Stimulated activated CD4-positive, alpha-beta T cell treated with anti-CD3 and anti-CD28 coated beads, Interleukin-4, amount 100 ng/mL, for 48 hours (primary cell): ENCODE measurements at regions not wholly inside any gene's neighbourhood (a gene's known extent, or its start where the extent isn't known, plus 50 kb on each side); places are given as distances from the start of the nearest gene placed in this dataset.
A peak's percentile ranks its signal among the peaks of the same experiment; 100 is the strongest.
"Not testable (repeated sequence)": the region's sequence is repeated elsewhere in the genome, so short reads cannot be mapped to it uniquely, and the experiment has no call there.

ENCODE experiments used
- DNase-seq, 2 donors: peaks; one replicate each; pipeline ENCODE4 v3.0.0-alpha.2; 2020; ENCODE audit warnings: low read depth in 2 of 2

- DNase-seq = no peak
These were observed 138.5 kb upstream of the S1PR3 start for GRCh38 chr9:88852794-88853193.

DNA sequence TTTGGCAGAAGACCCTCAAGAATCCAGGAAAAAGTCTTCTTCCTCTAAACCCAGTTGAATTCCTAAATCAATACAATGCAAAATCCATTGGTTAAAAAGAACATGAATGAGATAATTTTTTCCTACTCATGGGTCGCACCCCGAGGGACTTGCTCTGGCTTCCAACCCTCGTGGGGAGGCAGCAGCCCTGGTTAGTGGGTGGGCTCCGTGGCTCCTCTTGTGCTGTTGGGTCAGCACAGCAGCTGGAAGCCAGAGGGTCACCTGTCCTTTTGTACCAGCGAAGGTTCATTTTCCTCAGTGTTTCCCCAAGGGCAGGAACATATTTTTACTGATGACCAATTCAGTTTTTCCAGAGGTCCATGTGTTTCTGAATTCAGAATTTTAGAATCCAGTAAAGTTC lies 120.6 kb upstream of the S1PR3 start:
- DNase-seq = no peak

- no peak for DNase-seq
These were observed 119.6 kb upstream of the S1PR3 start for GRCh38 chr9:88871669-88872068.

DNA sequence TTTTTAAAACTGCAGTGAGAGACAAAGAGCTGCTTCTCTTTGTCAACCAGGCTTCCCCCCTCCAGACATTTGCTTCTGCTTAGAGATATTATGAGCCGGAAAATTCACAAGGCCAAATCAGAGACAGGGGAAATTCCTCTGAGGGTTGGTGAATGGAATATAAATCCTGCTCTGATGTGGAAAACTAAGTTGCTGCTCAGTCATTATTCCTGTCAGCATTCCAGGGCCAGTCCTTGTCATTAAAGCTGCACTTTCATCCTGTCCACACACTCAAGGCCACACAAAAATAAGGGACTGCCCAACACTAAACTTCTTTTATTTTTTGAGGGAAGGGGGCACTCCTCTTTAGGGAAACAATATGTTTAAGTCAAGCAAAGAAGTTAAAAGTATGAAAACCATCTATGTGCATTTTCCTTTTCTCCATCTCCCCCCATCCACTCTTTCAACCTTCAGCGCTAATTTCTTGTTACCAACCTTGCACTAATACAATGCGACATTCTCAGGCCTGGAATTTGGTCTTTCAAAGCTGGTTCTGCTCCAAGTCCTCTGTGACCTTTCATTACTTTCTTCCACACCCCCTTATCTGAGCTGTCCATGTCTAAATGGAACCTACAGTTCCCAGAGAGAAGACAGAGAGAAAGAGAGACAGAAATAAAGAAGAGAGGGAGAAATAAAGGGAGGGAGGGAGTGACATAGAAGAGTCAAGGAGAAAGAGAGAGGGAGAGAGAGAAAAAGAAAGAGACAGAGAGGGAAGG lies 118.9 kb upstream of the S1PR3 start:
- DNase-seq = no peak

GRCh38 chr9:88873635-88874034 lies 117.6 kb upstream of the S1PR3 start:
- DNase-seq = no peak

GRCh38 chr9:88874391-88874790 lies 116.9 kb upstream of the S1PR3 start:
- DNase-seq = no peak

GRCh38 chr9:88875400-88876120 lies 115.7 kb upstream of the S1PR3 start:
- no peak for DNase-seq

- no peak for DNase-seq
These were observed 111.1 kb upstream of the S1PR3 start for GRCh38 chr9:88880199-88880598.

GRCh38 chr9:88884291-88884690 lies 107.0 kb upstream of the S1PR3 start:
- not testable (repeated sequence) for DNase-seq

- DNase-seq = not testable (repeated sequence)
These were observed 104.5 kb upstream of the S1PR3 start for GRCh38 chr9:88886762-88887161.

- DNase-seq = no peak
These were observed 101.9 kb upstream of the S1PR3 start for GRCh38 chr9:88889386-88889785.

- no peak for DNase-seq
These were observed 100.7 kb upstream of the S1PR3 start for GRCh38 chr9:88890546-88890945.

DNA sequence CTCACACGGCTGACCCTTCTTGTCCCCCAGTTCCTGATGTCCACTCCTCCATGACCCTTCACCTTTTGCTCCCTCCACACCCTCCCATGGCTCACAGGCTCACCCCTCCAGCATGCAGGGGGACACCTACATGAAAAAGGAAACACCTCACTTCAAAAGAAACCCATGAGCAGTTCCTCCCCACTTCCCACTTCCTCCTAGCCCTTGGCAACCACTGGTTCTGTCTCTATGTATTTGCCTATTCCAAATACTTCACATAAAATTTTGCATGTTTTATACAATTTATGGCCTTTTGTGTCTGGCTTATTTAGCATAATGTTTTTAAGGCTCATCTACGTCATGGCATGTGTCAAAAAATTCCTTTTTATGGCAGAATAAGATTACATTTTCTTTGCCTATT lies 100.2 kb upstream of the S1PR3 start:
- no peak for DNase-seq

DNA sequence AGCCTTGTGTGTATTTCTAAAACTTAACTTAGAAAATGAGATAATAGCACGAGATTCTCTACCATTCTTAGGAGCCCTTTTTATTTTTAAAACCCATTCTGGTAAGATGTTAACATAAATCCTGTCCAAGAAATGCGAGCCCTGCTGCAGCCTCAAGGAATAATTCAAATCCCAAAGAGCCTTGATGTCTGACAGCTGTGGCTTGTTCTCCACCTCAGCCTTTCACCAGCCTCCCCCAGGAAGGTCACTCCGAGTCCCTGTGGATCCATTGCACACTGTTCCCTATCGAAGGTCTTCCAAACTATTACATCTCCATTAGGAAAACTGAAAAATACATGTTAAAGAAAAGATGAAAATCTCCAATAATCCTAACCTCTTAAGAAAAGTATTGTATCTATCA lies 98.5 kb upstream of the S1PR3 start:
- DNase-seq = no peak

DNA sequence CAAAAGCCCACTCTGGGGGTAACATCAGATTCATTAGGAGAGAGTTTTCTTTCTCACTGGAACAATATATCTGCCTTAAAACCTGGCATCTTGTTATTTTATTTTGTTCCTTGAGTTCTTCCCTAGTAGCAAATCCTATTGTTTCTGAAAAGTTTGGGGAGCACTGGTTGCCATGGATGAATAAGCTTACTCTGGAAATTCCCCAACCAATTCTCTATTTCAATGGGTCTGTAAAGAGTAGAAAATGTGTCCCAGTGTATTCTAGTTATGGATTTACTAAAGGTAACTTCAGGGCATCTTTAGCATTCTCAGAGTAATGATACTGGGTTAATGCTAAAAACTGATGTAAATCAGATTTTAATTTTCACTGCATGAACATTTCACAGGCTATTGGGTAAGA lies 94.2 kb upstream of the S1PR3 start:
- DNase-seq = no peak

GRCh38 chr9:88898039-88898720 lies 93.1 kb upstream of the S1PR3 start:
- DNase-seq = no peak

DNA sequence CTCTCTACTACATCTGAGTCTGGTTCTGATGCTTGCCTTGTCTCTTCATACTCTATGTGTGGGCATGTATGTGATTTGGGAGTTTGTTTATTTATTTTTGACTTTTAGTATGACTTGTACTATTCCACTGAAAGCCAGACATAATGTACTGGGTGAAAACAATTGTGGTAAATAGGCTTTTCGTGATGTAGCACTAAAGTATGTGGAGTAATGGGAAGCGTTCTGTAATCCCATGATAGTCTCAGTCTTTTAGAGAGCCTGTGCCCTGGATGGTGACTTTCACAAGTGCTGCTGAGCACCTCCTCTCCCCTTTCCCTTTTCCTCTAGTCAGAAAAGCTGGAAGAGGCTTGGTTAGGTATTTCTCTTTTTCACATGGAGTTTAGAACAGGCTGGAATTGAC lies 85.8 kb upstream of the S1PR3 start:
- no peak for DNase-seq

DNA sequence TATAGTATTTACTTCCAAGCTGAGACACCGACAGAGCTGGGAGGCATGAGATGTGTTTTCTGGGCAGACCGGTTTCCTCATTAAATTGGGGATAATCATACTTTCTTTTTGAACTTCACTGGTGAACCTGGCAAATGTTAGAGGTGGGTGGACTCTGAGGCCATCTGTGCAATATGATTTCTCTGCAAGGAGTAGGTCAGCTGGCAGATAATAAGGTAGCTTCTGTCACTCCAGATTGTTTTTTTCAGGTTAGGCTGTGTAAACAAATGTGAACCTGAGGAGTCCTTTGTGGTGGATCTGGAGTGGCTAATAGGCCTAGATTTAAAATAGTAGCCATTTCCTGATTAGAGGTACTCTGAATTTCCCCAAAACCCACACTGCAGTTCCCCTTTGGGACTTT lies 75.4 kb upstream of the S1PR3 start:
- DNase-seq = no peak

DNA sequence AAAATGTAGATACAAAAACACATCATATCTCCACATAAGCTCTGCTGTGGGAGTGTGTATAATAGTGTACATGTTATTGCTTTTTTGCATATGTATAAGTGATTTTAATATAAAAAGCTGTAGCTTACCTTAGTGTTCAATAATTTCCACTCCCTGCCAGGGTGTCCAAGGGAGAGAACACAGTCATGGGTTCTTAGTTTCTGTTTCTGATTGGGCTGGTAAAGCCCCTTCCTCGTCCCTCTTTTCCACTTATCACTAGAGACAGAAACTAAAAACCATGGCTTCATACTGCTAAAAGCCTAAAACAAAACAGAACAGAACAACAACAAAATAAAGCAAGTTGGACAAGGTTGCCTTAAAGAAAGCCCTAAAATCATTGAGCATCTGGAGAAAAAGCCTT lies 74.4 kb upstream of the S1PR3 start:
- no peak for DNase-seq

- no peak for DNase-seq
These were observed 73.9 kb upstream of the S1PR3 start for GRCh38 chr9:88917375-88917774.

DNA sequence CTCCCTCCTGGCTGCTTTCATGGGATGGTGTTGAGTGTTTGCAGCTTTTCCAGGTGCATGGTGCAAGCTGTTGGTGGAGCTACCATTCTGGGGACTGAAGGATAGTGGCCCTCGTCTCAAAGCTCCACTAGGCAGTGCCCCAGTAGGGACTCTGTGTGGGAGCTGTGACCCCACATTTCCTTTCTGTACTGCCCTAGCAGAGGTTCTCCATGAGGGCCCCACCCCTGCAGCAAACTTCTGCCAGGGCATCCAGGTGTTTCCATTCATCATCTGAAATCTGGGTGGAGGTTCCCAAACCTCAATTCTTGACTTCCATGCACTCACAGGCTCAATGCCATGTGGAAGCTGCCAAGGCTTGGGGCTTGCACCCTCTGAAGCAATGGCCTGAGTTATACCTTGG lies 72.7 kb upstream of the S1PR3 start:
- not testable (repeated sequence) for DNase-seq

DNA sequence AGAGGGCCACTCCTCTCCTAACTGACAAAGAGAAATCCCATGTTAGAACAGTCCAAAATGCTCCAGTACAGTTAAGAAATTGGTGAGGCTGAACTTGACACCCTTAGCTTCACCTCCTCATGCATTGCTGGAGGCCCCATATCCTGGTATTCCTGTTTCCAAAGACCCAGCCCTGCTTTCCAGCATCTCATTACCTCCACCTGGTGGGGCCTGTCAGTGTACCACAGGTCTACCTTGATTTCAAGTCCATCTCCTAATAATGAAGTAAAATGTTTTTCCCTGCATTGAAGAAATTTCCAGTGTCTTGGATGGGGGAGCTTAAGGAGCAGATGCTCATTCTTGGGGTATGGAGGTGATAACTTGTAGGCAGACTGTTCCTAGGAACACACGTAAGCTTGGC lies 70.6 kb upstream of the S1PR3 start:
- no peak for DNase-seq

DNA sequence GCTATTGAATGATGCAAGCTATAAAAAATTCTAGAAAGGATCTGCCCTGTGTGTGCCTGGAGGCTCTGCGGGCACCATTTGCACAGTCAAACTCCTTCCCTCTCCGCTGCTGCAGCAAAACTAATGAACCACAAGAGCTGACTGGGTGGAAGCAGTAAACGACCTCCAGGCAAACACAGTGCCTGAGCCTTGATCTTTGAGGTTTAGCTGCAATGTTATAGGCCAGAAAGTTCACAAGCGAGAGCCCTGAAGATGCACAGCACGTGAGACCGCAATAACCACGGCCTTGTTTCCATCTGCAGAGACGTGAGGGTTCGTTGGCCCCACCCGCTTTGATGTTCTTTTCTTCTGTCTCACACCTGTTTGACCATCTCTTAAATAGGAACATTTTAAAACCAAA lies 69.2 kb upstream of the S1PR3 start:
- peak; percentile 18 to 32 for DNase-seq
